ENCODE measurements at regions not wholly inside any gene's neighbourhood (a gene's known extent, or its start where the extent isn't known, plus 50 kb on each side); places are given as distances from the start of the nearest gene placed in this dataset.

GRCh38 chr3:69435274-69436265 lies 49.7 kb upstream of the FRMD4B start:
- TF ChIP-seq, protein P1, sequence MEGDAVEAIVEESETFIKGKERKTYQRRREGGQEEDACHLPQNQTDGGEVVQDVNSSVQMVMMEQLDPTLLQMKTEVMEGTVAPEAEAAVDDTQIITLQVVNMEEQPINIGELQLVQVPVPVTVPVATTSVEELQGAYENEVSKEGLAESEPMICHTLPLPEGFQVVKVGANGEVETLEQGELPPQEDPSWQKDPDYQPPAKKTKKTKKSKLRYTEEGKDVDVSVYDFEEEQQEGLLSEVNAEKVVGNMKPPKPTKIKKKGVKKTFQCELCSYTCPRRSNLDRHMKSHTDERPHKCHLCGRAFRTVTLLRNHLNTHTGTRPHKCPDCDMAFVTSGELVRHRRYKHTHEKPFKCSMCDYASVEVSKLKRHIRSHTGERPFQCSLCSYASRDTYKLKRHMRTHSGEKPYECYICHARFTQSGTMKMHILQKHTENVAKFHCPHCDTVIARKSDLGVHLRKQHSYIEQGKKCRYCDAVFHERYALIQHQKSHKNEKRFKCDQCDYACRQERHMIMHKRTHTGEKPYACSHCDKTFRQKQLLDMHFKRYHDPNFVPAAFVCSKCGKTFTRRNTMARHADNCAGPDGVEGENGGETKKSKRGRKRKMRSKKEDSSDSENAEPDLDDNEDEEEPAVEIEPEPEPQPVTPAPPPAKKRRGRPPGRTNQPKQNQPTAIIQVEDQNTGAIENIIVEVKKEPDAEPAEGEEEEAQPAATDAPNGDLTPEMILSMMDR (conservative IDR thresholded peaks at IDR 0.05; ENCODE audit: low read depth, low read length) = no peak

More at GRCh38 chr3:69435274-69436265, 49.7 kb upstream of the FRMD4B start:
- no peak overlapping the region for H3K4me3 ChIP-seq (ENCODE audit: low read depth, low read length)
- DNase-seq (ENCODE audit: low read depth) = no peak

Data from epithelial cell of proximal tubule (primary cell).